A172 (cell line): ENCODE measurements at regions not wholly inside any gene's neighbourhood (a gene's known extent, or its start where the extent isn't known, plus 50 kb on each side); places are given as distances from the start of the nearest gene placed in this dataset.
"Not testable (repeated sequence)": the region's sequence is repeated elsewhere in the genome, so short reads cannot be mapped to it uniquely, and the experiment has no call there.

Experiments
- DNase-seq: peaks from one replicate; pipeline ENCODE4 v3.0.0-alpha.2; 2015; ENCODE audit warnings: low spot score

DNA sequence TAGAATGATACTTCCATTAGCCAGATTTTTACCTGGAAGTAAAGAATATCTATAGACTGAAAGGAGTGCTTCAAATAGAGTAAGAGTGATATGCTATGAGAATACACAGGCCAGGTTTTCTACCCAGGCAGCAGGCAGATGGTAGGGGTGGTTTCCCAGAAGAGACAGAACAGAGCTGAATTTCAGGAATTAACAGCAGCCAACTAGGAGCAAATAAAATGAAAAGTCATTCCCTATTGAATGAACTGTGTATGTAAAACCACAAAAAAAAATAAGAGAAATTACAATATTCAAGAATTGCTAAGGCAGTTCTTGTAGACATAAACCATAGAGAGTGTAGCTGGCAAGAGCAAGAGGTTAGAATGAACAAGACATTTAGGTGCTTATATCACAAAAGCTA, 336.8 kb downstream of the KCNJ3 start:
- no peak for DNase-seq

DNA sequence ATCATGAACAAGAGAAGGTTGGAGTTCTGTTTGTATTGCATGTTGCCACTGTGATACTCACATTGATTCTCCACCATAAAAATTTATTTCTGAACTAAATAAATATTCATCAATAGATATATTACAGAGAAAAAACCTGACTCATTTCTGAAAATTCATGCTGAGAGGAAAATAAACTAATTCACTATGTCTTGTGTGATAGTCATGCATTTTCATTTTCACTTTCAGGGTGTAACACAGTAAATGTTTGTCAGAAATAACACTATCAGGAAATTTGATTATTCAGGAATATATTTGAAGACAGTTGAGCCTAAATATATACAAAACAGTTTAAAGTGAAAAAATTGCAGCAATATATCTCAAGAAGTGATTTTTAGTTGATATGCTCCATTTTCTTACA, 335.2 kb downstream of the KCNJ3 start:
- DNase-seq, result no peak

DNA sequence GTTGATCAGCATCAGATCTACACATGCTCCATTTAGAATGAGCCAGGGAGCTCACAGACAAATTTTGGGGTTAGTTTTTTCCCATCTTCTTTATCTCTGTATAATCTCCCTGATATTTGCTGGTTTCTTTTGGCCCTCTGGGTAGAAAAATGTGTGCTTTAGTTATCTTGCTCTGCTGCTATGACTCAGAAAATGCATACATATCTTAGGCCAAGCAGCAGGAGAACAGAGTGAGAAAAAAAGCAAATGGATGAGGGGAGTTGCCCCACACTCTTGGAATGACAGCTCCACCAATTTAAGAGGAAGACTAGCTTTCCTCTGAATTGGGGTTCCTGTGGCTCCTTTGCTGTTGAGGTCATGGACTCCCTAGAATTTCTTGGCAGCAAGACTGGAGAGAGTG, 331.8 kb downstream of the KCNJ3 start:
- no peak for DNase-seq

DNA sequence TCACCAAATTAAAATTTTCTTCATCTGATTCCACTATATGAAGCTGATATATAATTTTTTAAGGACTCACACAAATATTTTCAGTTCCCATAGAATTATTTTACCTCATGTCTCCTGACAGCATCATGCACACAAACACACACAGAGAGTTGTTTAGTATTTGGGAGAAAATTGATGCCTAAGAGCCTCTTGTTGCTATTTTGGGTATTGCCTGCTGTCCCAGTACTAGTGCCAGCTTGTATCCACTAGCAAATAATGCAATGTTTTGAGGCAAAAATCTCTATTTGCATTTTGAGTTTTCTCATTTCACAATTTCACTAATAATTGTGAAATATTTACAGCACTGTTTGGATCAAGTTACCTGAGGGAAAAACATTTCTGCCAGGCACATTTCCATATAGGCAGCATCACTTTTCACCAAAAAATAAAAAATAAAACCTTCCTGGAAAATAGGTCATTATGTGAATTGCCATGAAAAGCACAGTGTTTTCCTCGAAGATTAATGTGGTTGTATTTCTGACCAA, 328.2 kb downstream of the KCNJ3 start:
- DNase-seq, result no peak

DNA sequence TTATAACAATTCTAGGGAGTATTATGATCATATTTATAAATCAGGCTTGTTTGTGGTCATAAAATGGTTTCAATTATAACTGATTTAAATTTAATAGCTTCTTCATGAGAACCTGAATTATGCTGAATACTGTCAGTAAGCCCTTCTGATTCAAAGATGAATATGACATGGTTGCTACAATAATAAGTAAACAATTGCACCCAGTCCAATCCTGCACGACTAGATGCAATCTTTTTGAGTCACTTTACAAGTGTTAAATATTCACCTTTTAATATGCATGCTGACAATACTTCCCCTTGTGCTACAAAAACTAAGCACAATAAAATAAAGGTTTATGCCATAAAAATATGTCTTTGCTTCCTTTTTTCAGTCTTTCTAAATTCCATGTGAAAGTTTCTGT, 325.2 kb downstream of the KCNJ3 start:
- DNase-seq, result no peak

DNA sequence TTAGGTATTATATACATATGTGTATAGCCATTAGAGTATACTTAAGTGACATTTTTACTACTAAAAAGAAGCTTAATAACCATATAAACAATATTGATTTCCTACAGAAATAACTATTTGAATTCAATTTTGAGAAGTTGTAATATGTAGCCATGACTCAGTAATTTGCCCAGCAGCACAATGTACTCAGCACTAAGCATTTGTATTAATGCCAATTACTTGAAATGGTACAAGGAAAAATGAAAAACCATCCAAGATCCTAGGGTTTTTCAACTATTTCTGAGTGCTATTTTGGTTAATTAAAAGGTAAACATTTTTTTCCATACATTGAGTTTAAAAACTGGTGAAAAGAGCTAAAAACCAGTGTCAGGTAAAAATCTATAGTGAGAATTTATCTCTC, 324.0 kb downstream of the KCNJ3 start:
- DNase-seq, result no peak

DNA sequence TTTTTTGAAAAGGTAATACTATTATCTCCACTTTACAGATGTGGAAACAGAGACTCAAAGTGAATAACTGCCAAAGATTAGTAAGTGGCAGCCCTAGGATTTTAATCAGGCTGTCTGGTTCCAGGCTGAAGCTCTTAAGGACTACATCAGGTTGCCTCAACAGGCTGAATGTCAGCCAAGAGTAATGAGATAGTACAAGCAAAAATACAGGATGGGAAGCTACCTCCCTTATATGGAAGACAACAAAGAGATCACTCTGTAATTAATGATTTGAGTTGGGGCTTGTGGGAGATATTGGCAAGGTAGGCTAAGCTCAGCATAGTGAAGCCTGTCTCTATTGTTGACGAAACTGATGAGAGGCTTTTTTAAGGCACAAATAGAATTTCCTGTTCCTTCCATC, 323.1 kb downstream of the KCNJ3 start:
- DNase-seq, result no peak

DNA sequence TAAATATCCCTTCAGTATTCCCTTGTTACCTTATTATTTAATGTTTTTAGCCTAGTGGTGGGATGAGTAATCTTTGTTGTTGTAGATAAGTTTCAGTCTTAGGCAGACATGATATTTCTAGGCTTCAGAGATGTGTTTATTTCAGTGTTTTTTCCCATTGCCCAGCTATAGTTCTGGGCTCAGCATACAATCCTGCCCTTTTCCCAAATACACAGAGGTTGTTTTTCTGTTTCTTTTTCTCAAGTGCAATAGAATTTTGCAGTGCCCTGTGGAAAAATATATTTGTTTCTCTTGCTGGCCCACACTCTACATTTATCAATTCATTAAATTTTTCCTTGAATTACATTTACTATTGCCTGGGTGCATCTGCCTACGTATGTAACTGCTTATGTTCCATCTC, 321.8 kb downstream of the KCNJ3 start:
- no peak for DNase-seq

DNA sequence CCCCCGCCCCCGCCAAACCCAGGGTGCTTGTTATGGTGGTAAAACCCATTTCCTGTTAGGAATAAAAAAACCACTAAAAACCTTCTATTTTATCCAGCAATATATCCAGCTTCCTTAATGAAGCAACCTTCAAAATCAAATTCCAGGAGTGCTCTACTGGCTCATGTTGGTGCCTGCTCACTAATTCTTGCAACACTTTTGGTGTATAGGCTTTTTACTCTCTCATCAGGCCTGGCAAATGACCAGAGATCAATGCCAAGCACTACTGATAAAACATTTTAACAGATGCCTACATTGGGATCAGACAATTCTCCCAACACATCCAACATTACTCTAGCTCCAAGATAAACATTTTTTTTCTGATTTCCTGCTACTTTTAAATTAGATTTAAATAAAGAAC, 312.4 kb downstream of the KCNJ3 start:
- DNase-seq, result no peak

DNA sequence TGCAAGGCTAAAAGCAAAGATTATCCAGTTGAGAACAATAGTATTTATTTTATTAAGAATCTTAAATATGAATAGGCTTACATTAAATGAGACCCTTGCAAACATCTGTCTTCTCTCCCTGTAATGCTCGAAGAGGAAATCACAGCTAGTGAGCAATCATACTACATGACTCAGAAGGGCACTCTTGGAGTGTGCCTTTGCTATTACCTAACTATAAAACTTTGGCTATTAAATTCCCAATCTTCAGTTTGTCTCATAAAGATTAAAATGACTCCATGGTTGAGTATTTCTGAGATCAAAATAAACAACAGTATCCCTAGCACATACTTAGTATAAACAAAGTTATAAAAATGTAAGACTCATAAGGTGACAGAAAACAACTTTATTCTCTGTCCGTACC, 296.9 kb downstream of the KCNJ3 start:
- peak; percentile 29 for DNase-seq

DNA sequence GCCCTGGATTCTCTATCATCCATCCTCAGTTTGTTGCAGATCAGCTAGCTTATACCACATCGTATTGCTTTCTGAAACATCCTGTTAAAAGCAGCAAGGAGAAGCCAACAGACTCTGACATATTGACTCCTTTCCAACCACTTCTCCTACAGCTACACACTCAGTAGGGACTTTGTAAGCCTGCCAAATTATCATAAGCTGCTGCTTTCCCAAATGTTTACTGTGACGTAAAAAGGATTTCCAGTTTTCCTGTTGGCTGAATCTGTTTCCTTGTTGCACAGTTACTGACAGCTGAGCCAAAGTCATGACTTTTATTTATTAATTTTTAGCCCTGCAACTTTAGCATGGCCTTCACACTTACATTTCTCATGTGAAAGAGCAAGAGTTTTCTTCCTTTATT, 294.3 kb downstream of the KCNJ3 start:
- DNase-seq, result peak; percentile 4

DNA sequence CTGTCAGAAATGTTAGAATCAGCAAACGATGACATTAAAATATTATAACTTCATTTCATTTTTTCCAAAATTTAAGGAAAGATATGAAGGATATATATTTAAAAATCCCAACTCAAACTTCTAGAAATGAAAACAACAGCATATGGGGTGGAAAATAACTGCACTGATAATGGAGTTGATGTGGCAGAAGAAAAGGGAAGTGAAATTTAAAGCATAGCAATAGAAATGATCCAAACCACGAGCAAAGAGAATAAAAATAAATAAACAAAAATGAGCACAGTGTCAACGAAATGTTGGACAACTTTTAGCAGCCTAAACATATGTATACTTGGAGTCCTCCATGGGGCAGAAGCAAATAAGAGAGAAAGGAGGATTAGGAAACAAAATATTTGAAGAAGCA, 280.2 kb downstream of the KCNJ3 start:
- DNase-seq, result no peak

DNA sequence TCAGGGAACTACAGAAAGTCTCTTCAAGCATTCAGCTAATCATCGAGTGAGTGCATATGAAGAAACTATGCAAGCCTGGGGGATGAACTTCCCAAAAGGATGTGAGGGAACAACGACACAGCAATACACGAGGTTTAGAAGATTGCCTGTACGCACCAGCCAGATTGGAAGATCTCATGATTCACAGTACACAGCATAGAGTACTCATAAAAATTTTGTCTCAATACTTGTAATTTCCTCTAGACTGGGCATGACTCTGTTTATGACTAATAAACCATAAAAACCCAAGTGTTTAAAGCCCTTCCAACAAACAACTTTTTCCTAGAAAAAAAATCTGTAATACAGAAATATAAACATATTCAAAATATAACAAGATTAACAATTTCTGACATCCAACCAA, 279.7 kb downstream of the KCNJ3 start:
- peak; percentile 45 for DNase-seq

DNA sequence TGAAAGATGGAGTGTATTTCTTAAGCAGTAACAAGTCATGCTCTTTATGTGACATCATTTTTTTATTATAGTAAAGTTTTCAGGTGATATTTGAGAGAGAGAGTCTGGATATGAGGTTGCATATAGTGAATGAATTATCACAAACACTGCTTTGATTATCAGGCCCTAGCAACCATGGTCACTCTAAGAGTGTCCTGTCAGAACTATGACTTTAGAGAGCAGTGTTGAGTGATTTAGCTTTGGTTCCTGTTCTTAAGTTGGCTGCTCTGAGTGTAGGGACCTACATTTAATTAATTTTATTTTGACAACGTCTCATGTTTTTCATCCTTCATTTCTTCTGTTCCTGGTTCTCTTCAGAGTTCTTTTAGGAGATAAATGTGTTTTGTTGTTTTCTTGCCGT, 275.5 kb downstream of the KCNJ3 start:
- DNase-seq, result no peak

DNA sequence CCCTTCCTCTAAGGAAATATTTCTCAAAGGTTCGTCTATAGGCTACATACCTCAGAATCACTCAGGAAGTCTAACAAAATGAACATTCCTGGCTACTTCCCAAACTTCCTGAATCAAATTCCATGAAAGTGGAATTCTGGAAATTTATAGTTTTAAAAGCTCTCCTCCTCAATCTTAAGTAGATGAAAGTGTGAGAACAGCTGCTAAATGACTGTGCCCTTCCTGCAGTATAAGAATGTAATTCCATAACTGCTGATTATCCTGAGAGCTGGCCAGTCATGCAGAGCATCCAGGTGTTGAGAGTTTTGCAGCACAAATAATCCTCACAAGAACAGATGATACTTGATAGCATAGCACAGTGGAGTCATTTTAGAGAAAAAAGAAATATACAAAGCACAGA, 265.0 kb downstream of the KCNJ3 start:
- DNase-seq, result peak; percentile 5

DNA sequence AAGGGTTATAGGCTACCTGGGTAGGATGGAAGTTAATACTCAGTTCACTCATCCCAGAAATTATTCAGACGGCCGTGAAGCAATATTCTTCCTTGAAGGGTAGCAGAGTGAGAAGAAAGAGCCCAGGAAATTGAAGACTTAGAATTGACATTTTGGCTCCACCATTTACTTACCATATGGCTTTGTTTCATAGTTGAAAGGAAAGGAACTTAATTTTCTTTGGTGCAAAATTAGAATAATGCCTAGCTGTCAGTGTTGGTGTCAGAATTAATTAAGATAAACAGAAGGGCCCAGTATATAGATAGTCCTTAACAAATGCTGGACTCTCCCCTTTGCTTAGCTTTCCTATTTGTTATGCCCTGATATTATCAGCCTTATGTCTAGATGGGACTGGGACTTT, 263.2 kb downstream of the KCNJ3 start:
- DNase-seq, result no peak

DNA sequence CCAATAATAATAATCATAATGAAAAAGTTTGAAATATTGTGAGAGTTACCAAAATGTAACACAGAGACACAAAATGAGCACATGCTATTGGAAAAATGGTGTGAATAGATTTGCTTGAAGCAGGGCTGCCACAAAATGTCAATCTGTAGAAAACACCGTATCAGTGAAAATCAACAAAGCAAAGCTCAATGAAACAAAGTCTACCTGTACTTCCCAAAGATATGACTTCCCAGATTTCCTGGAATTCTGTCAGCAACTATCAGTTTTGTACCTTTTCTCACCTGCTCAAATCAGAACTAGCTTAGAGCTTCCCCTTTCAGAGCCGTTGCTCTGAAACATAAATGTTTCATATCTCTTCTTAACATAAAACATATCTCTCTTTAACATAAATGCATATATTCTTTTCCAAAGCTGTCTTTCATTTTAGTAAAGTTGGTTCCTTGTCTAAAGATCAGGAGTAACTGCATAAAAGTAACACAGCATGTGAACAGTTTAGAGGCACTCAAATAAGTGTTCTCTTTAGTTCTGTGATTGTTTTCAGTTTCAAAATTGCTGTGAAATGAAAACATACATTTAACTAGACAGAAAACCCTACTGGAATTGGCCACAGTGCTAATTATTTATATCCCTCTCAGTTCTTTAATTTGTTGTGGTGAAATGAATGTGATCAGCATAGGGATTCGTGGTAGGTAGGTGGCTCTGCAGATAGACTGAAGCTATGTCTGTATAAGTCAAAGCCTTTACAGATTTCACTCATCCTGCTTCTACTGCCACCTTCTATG, 262.5 kb downstream of the KCNJ3 start:
- no peak for DNase-seq

DNA sequence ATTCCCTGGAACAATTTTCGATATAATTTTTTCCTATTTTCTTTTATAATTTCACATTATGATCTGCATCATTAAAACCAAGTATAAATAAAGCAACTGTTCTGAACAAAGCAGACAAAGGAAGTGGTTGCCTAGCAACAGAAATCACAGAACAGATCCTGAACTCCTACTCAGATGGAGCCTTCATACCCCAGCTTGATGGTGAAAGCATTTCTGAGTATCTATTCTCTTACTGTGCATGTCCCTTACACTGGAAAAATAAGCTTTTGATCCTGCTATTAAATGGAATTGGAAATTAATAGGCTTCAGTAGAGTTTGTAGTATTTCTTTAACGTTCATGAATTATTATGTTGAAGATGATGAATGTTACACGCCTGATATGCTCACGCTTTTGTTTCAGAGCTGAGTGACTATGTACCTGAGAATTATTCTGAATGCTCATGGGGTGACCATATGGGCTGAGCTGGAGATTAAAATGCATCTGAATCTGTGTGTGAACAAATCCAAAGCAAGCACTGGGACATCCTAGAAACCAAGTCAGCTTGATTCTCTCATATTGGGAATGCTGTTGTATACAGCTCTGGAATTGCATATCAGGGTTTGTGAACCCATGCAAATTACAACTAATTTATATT, 254.0 kb downstream of the KCNJ3 start:
- DNase-seq, result peak; percentile 6

DNA sequence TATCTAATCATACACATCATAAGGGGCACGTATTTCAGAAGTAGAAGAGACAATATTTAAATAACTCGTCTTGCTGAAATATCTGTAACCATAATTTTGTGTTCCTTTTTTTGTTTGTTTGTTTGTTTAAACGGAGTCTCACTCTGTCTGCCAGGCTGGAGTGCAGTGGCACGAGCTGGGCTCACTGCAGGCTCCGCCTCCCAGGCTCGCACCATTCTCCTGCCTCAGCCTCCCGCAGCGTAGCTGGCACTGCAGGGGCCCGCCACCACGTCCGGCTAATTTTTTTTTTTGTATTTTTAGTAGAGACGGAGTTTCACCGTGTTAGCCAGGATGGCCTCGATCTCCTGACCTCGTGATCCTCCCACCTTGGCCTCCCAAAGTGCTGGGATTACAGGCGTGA, 248.9 kb downstream of the KCNJ3 start:
- DNase-seq, result not testable (repeated sequence)

DNA sequence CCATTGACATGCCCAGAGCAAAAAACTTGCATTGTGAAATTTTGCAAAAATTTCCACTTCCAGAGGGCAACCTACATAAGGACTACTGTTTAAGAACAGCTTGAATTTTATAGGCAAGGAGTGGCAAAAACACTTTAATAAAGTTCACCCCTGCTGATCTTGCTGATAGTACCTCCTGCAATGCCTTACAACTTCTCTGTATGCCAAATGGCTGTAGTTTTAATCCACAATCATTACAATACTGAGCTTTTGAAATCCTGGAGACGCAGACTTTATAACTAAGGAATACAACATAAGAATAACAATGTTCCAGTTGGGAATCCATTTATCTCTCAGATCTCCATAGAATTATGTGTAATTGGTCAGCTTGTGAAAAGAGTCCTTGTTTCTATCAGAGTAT, 247.5 kb downstream of the KCNJ3 start:
- no peak for DNase-seq

DNA sequence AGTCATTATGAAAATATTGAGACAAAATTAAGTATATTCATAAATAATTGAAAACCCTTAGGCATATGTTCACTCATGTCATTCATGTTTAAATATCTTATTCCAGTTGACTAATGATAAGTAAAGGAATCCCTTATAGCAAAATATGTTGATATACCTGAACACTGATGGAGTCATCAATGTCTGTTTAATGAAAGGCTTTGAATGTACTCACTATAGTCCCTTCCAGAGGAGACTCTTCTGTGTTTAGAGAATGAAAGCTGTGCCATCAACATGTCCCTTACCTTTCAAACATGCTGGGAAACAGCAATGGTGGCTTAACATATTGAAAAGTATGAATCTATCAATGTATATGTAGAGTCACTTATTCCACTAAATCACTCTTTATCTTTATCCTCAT, 242.9 kb downstream of the KCNJ3 start:
- DNase-seq, result no peak

DNA sequence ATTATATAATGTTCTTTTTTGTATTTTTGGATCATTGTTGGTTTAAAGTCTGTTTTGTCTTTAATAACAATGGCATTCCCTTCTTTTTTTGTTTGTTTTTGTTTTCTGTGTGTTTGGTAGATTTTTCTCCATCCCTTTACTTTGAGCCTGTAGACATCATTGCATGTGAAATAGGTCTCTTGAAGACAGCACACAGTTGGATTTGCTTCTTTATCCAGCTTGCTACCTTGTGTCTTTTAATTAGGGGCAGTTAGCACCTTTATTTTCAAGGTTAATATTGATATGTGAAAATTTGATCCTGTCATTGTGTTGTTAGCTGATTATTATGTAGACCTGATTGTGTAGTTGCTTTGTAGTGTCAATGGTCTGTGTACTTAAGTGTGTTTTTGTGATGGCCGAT, 235.7 kb downstream of the KCNJ3 start:
- DNase-seq, result no peak

DNA sequence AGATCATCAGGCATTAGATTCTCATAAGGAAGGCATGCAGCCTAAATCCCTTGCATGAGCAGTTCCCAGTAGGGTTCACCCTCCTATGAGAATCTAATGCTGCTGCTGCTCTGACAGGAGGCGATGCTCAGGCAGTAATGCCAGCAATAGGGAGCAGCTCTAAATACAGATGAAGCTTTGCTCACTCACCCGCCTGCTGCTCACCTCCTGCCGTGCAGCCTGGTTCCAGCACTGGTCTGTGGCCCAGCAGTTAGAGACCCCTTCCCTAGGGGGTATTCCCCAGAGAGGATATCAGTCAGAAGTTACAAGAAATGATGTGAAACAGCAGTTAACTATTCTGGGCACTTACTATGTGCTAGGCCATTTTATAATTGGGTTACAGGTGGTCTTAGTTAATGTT, 226.0 kb downstream of the KCNJ3 start:
- no peak for DNase-seq

DNA sequence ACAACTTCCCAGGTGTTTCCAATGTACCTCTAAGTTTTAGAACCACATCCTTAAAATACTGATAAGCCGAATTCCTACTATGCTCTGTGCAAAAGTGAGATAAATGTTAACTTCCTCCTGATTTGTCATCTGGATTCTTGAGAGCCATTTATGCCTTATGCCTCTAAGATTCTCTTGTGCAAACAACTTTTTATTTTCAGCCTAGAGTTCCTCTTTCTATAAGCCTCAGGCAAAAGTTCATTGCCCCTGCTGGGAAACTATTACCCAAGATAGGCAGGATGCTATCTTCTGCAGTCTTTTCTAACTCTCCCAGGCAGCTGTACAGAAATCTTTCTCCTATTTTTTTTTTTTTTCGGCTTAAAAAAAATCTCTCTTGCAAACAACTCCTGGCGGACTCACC, 216.1 kb downstream of the KCNJ3 start:
- DNase-seq, result no peak
